22Rv1 (cell line): ENCODE measurements at regions not wholly inside any gene's neighbourhood (a gene's known extent, or its start where the extent isn't known, plus 50 kb on each side); places are given as distances from the start of the nearest gene placed in this dataset.

Experiments
- CTCF ChIP-seq: fragments of 450-650 bp; IDR thresholded peaks from 2 replicates; pipeline ENCODE4 v1.5.1; 2017; ENCODE audit warnings: mild to moderate bottlenecking
- ZFX ChIP-seq: fragments of 450-650 bp; IDR thresholded peaks from 2 replicates; pipeline ENCODE4 v1.6.1; 2017; ENCODE audit warnings: antibody characterized with exemption, borderline replicate concordance

DNA sequence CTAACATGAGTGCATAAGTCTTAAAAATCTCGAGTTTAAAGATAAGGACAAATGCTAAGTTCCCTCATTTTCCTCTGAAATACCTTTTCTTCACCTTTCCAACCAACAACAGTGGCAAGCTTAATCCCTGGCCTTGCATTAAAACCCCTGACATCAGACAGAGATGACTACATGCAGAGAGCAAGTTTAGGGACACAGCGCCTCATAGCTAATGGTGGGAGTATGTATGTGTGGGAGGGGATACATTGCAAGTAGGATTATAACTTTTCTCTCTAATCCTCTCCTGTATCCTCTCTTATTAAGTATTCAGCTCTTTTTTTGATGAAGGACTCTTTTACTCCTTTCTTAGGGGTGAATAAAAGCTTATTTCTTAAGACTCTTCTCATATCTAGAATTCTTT lies 547.1 kb downstream of the CCER1 start:
- TF ChIP-seq CTCF (no peak), ZFX (no peak)
